ENCODE measurements at regions not wholly inside any gene's neighbourhood (a gene's known extent, or its start where the extent isn't known, plus 50 kb on each side); places are given as distances from the start of the nearest gene placed in this dataset.

- TF ChIP-seq CTCF (IDR thresholded peaks at IDR 0.05) (no peak), EP300 (IDR thresholded peaks at IDR 0.05; ENCODE audit: low read depth) (no peak)
Observed at GRCh38 chr15:39388118-39388517, 192.8 kb upstream of the THBS1 start.

Data from transverse colon (tissue), 3 donors.